ENCODE measurements at regions not wholly inside any gene's neighbourhood (a gene's known extent, or its start where the extent isn't known, plus 50 kb on each side); places are given as distances from the start of the nearest gene placed in this dataset.

DNA sequence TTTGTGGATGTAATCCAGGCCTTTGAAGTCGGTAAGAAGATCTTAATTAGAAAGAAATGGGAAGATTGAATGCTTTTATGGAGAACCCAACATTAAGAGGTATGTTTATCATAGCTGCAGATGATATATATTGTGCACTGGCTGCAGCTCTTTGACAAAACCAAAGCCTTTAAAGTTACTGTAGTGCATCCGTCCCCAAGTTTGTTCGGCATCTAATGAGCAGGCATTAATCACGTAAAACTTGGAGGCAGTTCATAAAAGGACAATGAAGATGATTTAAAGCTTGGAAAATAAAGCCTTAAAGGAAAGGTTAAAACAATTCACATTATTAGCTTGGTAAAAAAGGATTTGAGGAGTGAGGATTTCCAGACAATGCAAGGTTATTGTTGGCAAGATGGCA, 150.8 kb upstream of the ARX start:
- TF ChIP-seq CBFB (CRISPR knock-in tag; IDR thresholded peaks at IDR 0.05; ENCODE audit: low read depth) (no peak), ESRRA (CRISPR knock-in tag; IDR thresholded peaks at IDR 0.05; ENCODE audit: borderline replicate concordance) (no peak), ZNF263 (CRISPR knock-in tag; IDR thresholded peaks at IDR 0.05; ENCODE audit: low read depth) (no peak)
- TF ChIP-seq, protein P1, sequence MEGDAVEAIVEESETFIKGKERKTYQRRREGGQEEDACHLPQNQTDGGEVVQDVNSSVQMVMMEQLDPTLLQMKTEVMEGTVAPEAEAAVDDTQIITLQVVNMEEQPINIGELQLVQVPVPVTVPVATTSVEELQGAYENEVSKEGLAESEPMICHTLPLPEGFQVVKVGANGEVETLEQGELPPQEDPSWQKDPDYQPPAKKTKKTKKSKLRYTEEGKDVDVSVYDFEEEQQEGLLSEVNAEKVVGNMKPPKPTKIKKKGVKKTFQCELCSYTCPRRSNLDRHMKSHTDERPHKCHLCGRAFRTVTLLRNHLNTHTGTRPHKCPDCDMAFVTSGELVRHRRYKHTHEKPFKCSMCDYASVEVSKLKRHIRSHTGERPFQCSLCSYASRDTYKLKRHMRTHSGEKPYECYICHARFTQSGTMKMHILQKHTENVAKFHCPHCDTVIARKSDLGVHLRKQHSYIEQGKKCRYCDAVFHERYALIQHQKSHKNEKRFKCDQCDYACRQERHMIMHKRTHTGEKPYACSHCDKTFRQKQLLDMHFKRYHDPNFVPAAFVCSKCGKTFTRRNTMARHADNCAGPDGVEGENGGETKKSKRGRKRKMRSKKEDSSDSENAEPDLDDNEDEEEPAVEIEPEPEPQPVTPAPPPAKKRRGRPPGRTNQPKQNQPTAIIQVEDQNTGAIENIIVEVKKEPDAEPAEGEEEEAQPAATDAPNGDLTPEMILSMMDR (IDR thresholded peaks at IDR 0.05): no peak
- TF ChIP-seq, protein P2, sequence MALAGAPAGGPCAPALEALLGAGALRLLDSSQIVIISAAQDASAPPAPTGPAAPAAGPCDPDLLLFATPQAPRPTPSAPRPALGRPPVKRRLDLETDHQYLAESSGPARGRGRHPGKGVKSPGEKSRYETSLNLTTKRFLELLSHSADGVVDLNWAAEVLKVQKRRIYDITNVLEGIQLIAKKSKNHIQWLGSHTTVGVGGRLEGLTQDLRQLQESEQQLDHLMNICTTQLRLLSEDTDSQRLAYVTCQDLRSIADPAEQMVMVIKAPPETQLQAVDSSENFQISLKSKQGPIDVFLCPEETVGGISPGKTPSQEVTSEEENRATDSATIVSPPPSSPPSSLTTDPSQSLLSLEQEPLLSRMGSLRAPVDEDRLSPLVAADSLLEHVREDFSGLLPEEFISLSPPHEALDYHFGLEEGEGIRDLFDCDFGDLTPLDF (CRISPR knock-in tag; IDR thresholded peaks at IDR 0.05): no peak

Measured in WTC11 (cell line).